HG03442 (cell line): ENCODE measurements at regions not wholly inside any gene's neighbourhood (a gene's known extent, or its start where the extent isn't known, plus 50 kb on each side); places are given as distances from the start of the nearest gene placed in this dataset.
"Not testable (repeated sequence)": the region's sequence is repeated elsewhere in the genome, so short reads cannot be mapped to it uniquely, and the experiment has no call there.

ENCODE experiments used
- ATAC-seq: cut with Tn5 transposase; IDR thresholded peaks from one replicate; pipeline ENCODE4 v1.9.1; 2021; ENCODE audit warnings: mild to moderate bottlenecking, moderate library complexity; ENCODE audit not compliant: unreplicated experiment

DNA sequence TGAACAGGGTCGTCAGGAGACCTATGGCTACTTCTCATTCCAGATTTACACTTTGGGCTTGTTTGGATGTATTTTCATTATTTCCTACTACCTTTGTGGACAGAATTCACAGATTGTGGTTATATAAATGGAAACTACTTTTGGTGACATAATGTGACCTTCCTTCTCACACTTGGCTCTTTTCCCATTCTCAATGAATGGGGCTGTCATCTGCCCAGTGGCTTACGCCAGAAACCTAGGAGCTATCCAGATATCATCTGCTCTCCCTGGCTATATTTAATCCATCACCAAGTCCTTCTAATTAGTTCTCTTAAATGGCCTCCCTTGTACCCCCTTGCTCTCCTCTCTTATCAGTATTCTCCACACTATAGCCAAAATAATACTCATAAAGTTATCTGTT, 1606.8 kb downstream of the KHDRBS2 start:
- no peak for ATAC-seq

DNA sequence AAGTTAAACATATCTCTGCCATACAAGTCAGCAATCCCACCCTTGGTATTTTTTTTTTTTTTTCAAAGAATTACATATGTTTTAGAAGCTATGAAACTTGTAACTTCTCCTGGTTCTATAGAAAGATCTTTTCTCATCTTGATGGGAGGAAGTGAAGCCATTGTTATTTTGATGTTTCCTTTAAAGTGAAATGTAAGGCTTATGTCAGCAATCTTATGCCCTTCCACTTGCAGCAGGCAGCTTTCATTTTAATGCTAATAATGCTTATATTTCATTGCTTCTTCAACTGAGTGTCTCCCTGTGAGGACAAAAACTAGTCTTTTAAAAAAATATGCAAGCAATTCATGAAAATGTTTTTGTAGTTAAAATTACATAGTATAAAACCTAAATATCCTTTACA, 1614.7 kb downstream of the KHDRBS2 start:
- no peak for ATAC-seq

DNA sequence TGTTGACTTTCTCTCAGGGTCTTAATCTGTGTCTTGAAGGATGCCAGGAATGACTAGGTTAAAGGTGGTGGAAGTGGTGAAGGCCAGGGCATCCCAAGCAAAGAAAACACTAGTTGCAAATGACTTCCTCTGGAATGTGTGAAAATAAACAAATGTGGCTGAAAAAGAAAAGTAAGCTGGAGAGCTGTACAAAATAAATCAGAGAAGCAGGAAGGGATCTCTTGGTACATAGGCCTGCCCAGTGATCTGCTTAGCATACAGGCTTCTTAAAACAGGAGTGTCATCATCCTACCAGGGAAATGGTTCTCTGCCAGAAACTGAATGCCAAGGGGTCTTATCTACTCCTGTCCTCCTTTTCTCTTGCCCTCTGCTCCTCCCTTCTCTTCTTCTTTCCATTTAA, 1616.0 kb downstream of the KHDRBS2 start:
- ATAC-seq, result no peak

DNA sequence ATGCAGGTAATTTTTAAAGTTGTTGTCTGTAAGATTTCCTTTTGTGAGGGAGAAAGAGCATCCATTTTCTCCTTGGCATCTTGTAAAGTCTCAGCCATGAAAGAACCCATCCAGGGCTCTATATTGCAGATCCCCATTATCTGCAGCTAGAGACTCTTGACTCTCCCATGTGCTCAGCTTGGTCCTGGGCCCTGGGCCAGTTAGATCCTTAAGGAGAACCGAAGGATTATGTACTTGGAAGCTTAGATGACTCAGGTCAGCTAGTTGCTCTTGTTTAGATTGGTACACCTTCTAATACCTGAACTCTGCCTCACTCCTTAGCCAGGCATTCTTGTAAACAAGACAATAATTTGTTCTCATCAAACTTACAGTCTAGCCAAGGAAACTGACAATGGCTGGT, 1617.6 kb downstream of the KHDRBS2 start:
- ATAC-seq, result no peak

DNA sequence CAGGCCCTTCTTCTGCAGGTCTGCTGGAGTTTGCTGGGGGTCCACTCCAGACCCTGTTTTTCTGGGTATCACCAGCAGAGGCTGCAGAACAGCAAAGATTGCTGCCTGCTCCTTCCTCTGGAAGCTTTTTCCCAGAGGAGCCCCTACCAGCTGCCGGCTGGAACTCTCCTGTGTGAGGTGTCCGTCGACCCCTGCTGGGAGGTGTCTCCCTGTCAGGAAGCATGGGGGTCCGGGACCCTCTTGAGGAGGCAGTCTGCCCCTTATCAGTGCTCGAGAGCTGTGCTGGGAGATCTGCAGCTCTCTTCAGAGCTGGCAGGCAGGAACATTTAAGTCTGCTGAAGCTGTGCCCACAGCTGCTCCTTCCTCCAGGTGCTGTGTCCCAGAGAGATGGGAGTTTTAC, 1622.8 kb downstream of the KHDRBS2 start:
- ATAC-seq, result not testable (repeated sequence)

DNA sequence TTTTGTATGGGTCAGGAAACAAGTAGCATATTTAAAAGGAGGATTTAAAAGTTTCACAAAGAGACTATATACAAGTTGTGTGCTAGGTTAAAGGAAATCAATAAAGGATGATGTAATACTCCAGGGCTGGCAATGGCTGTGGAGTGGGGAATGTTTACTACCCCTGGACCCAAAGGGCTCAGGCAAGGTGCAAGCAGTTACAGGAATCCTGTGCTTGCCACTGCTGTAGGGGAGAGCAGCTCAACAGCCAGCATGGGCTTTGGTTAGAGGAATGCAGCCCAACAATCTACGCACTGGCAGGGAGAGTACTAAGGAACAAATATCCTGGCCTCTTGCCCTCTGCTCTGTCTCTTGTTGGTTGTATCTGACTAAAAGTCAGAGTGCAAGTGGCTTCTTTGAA, 1642.2 kb downstream of the KHDRBS2 start:
- ATAC-seq, result no peak

DNA sequence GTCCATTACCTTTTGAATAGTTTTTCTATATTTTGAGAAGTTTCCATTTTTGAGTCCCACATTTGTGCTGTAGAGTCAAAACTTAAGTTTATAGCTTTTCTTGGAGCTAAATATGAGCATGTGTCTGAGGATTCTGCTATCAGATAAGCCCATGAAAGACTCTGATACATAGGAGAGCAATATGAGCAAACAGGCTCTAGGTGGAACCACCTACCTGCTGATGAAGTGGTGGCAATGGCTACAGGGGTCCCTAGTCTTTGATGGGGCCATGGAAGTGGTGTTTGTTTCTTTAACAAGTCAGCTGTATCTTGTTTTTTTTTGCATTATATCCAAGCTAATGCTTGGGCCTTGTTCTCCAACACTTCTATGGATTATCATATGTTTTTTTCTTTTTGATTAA, 1646.8 kb downstream of the KHDRBS2 start:
- ATAC-seq, result not testable (repeated sequence)
